Stimulated activated CD8-positive, alpha-beta memory T cell treated with anti-CD3 and anti-CD28 coated beads, Interleukin-7, amount 100 ng/mL, for 4 hours (primary cell): ENCODE measurements at regions not wholly inside any gene's neighbourhood (a gene's known extent, or its start where the extent isn't known, plus 50 kb on each side); places are given as distances from the start of the nearest gene placed in this dataset.

Source experiments
- DNase-seq, 2 donors: peaks; one replicate each; pipeline ENCODE4 v3.0.0-alpha.2; 2020; ENCODE audit warnings: low read depth in 2 of 2

DNA sequence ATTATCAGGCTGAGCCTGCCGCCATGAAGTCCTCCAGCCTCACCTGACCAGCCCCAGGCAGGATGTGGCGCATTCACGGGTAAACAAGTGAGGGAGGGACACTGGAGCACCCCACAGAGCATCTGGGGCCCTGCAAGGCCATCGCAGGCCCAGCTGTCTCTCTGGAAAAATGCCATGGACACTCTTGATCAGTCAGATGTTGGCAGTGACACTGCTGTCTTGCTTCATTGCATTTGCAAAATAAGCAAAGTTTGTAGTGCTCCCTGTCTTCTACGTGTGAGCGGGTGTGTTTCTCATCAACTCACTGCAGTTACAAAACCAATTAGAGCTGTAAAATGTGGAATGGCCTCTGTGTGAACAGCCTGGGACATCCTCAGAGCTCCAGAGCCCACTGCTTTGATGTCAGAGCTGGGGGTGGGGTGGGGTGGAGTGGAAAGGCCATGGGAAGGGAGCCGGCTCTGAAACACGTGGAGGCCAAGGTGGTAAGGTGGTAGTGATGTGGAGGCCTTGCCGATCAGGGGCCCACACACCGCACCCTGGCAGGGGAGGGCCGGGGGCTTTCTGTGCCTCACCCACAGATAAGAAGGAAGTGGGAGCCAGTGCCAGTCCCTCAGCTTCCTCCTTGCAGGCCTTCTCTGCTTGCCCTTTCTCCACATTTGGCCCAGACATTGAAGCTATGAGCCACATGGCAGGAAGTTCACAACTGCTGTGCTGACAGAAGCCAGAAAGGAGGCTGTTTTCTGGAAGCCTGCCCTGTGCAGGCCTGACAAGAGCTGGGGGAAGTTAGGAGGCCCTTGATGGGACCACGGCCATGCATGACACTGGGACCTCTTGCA lies 254.9 kb downstream of the RHOU start:
- DNase-seq: no peak

DNA sequence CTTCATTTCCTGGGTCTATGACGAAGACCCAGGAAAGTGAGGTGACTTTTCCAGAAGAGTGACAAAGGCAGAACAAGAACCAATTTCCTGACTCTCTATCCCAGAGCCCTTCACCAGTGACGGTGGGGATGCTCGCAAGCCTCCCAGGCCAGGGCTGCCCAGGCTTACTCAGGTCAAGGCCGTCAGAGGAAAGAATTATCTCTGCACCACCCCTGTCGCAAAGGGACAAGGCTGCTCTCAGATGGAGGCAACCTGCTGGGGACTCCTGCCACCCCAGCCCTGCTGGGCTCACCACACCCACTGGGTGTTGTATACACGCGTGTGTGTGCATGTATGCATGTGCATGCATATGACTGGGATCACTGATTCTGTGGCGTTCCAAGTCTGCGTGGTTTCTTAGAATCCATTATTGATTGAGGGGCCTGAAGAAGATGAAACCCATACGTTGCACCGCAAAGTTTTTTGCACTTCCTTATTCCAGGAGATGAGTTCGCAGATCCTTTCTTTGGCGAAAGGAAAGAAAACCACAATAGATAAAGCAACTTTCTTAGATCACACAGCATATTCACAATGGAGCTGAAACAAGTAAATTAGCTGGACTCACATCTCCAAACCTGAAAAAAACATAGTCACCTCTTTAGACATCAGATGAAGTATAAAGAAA lies 255.8 kb downstream of the RHOU start:
- DNase-seq: no peak

DNA sequence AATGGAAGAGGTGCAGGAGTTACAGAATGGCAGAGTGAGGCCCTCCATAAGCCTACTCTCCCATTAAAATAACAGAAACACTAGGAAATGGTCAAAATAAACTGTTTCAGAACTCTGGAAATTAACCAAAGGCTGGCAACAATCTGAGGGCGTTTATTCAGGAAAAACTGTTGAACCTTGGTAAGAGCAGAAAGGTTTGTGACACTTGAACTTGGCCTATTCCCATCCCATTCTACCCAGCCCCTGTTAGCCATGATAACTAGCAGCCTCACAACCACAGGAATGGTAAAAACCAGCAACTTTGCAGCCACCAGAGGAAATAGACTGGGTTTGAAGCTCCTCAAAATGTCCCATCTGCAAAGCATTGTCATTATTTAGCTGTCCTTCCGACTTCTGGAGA lies 256.8 kb downstream of the RHOU start:
- no peak for DNase-seq

DNA sequence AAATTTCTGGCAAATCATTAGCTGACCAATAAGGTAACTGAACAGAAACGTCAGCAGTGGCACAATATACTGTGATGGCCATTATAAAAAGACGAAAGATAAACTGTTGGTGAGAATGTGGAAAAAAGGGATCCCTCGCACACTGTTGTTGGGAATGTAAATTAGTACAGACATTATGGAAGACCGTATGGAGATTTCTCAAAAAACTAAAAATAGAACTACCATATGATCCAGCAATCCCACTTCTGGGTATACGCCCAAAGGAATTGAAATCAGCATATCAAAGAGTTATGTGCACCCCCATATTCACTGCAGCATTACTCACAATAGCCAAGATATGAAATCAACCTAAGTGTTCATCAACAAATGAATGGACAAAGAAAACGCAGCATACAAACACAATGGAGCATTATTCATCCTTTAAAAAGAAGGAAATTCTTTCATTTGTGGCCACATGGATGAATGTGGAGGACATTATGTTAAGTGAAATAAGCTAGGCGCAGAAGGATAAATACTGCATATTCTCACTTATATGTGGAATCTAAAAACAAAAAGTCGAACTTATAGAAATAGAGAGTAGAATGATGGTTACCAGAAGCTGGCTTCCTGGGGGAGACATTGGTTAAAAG lies 257.7 kb downstream of the RHOU start:
- no peak for DNase-seq

DNA sequence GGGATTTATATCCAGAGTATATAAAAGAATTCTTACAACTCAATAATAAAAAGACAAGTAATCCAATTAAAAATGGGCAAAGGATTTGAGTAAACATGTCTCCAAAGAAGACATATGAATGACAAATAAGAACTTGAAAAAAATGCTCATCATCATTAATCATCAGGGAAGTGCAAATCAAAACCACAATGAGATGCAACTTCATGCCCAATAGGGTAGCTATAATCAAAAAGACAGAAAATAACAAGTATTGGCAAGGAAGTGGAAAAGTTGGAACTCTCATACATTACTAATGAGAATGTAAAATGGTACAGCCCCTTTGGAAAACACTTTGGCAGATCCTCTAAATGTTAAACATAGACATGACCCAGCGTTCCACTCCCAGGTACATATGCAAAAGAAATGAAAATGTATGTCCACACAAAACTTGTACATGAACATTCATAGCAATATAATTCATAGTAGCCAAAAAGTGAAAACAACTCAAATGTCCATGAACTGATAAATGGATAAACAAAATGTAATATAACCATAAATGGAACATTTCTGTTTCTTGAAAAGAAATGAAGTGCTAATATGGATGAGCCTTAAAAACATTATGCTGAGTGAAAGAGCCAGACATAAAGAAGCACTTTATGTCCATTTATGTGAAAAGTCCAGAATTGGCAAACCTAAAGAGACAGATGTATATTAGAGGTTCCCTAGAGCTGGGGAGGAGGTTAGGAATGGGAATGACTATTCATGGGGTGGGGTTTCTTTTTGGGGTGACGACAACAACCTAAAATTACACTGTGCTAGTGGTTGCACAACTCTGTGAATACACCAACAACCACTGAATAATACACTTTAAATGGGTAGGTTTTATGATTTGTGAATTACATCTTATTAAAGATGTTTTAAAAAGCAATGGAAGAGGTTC lies 259.7 kb downstream of the RHOU start:
- no peak for DNase-seq

DNA sequence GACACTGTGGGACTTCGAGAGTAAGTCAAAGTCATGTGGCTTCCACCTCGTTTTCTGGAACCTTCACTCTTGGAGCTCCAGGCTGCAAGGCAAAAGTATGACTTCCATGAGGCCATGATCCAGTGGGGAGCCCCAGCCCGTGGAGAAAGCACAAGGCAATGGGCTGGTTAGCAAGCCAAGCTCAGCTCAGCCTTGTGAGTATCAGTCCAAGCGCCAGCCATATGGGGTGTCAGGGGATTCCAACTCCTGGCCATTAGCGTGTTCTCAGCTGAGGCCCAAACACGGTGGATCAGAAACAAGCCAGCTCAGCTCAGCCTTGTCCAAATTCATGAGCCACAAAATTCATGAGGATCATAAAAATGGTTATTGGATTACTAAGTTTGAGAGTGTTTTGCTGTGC lies 261.0 kb downstream of the RHOU start:
- DNase-seq: no peak

DNA sequence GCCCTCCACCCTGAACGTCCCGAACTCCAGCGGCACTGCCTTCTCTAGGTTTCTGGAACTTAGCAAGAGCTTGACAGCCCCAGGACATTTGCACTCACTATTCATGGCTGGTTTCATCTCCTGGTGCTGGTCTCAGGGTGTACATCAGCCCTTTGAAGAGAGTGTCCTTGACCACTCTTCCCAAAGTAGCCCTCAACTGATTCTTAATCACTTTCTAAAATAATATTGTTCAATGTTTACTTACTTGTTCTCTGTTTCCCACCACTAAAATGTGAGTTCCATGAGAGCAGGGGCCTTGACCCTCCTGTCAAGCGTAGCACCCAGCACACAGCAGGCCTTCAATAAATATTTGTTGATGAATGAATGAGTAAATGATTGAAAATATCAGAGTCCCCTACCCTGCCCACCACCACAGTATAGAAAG lies 262.5 kb downstream of the RHOU start:
- no peak for DNase-seq

DNA sequence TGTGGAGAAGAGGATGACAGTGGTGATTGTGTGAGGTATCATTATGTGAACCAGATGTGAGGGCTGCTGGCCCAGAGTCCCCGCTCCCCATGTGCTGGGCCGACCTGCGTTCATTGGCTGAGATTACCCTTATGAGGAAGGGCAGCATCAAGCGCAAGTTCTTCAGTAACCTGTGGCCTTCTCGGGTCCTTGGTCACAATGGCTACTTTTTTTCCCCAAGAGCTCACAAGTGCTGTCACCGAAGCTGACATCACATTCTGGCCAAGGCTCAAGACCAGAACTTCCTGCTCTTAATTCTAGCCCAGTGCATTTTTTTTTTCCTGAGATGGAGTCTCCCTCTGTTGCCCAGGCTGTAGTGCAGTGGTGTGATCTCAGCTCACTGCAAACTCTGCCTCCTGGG lies 262.9 kb downstream of the RHOU start:
- no peak for DNase-seq

DNA sequence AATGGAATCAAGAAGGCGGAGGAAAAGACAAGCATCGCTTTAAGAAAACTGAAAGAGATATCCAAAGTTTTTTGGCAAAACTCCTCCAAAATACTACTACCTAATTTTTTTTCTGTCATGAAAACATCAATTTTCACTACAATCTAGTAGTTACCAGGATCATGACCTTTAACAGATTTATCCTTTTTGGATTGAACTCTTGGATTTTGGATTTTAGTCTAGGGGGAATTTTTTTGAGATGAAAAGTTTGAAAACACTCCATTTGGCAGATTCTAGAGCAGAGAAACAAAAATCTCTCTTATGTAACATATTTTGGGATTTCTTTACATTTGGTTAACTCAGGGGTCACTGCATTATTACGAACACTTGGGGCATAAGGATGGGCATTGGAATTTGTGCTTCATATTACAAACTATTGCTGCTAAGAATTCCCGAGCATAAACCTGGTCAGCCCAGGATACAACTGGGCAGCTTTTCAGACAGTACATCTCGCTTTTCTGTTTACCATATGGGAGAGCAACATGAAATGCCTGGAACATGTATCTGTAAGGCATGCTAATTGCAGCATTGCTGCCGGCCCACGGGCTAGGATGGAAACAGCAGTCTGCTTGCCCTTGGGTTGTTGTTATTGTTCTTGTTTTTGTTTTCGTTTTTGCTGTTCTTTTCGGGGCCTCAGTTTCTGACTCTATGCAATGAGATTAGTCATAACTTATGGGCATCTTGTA lies 264.3 kb downstream of the RHOU start:
- DNase-seq: no peak

DNA sequence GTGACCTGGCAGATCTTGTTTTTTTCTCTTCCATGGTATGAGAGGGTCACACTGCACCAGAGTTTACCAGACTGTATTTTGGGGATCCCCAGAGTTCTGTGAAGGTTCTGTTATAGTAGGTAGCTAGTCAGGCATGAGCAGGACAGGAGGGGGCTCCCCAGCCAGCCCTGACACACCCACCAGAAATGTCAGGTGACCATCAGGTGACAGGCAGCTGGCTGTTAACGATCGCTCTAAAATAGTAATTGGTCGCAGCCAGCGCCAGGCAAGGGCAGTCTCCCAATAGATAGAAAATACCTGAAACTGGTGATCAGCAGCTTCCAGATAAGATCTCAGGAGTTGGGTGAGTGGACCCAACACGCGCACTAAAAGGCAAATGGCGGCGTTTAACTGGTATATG lies 264.9 kb downstream of the RHOU start:
- DNase-seq: no peak

DNA sequence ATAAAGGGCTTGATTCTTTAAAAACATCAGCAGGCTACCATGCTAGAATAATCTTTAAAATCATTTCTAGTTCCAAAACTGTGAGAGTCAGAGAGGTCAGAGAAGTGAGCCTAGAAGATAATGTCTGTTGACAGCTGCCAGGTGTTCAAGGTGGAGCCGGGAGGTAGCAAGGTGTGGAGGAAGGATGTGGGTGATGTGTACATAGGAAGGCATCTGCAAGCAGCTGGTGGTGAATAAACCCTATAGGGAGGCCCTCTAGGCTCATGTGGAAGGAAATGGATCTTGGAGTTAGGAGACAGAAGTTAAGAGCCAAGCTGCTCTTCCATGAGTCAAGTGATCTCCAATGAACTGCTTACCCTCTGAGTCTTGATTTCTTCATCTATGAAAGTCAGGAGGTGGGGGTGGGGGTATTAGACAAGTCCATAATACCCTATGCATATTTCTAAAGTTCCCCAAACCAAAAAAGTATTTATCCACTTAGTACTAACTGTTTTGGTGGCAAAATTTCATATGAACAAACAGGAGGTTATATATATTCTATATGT lies 266.3 kb downstream of the RHOU start:
- no peak for DNase-seq

DNA sequence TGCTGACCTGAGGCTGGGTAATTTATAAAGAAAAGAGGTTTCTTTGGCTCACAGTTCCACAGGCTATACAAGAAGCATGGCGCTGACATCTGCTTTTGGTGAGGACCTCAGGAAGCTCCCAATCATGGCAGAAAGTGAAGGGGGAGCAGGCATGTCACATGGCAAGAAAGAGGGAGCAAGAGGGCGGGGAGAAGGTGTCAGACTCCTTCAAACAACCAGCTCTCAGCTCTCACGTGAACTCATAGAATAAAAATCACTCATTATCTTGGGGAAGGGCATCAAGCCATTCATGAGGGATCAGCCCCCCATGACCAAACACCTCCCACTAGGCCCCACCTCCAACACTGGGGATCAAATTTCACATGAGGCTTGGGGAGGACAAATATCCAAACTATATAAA lies 266.8 kb downstream of the RHOU start:
- no peak for DNase-seq

DNA sequence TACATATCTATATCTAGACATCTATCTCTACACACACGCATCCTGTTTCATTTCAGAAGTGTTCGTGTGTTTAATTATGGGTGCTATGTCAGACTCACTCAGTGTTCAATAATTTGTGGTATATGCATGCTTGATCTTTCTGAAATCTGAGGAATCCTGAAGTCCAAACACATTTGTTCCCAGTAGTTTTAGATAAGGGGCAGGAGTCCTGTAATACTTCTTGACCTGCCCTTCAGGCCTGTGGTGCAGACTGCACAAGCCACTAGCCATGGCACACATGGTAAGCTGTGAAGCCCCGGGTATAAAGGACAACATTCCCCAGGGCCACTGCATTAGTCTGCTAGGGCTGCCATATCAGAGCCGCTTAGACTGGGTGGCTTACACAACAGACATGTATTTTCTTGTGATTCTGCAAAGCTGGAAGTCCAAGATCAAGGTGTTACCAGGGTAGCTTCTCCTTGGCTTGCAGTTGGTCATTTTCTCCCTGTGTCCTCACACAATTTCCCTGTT lies 267.2 kb downstream of the RHOU start:
- no peak for DNase-seq

DNA sequence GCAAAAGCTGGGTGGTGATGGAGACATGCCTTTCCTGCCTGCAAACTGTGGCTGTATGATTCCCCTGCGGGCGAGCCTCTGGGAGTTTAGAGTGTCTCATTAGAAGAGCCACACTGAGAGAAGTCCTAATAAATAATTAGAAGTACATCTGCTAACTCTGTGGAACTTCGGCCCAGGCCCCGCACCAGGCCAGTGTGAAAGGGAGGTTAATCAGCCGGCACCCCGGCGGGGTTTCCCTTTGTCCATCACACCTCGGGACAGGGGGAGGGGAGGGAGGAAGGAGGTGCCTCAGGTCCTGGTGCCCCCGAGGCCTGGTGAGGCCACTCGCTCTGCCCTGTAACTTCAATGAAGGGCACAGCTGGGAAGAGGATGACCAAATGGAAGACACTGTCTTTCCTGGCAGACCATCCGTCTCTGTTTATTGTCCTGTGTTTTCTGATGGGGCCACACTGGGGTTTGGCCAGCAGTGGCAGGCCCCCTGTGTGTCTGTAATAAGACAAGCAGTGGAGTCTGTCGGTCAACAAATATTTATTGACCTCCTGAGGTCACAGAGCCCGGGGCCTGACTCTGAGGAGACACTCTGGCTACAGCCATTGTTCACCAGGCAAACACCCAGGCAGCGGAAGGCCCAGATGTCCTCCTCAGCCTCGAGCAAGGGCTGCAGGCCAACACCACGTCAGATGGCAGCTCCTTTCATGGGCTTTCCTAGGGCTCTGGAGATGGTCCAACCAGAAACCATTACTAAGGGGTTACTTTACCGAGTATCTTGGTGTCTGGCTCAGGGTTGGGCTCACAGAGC lies 267.5 kb upstream of the RAB4A start:
- no peak for DNase-seq

DNA sequence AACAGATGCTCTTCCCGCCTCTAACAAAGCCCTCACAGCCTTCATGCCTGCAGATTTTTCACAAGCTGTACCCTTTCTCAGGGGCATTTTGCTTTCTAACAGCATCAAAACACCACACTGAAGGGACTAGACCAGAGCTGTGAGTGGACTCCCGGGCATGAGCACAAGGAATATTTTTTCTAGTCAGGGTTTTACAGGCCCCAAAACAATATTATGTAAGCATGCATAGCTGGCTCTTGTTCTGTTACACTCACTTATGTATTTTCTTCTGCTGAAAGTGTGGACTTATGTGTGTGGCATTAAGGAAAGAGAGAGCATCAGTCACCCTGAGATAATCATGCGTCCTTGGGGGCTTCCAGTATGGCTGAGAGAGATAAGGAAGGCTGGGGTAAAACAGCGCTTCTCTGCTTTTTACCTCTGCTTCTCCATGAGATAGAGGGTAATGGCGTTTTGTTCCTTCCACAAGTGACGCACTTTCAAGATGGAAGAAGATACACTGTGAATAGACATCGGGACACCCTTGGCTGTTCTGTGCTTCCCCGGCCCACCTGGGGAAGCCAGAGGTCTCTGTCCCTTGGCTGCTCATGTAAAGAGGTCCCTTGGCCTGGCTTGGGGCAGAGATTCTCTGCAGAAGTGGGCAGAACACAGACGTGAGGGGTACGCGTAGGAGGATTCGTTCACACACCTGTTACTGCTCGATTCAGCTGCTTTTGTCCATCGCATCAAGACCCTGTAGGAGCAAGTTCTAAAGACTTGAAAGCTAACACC lies 266.7 kb upstream of the RAB4A start:
- DNase-seq: no peak

DNA sequence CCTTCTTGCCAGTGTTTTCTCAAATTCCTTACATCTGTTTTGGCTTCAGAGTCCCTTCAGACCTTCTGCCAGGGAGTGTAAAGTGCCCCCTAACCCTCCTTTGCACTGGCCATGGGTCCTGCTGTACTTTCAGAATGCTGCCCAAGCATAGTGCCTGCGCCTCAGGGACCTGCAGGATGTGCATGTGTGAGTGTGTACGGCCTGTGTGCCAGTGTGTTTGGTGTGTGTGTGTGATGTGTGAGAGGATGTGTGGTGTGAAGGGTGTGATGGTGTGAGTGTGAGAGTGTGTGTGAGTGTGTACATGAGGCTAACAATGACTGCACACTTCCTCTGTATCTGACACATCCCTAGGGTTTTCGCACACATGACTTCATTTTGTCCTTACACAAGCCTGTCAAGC lies 265.8 kb upstream of the RAB4A start:
- DNase-seq: no peak

DNA sequence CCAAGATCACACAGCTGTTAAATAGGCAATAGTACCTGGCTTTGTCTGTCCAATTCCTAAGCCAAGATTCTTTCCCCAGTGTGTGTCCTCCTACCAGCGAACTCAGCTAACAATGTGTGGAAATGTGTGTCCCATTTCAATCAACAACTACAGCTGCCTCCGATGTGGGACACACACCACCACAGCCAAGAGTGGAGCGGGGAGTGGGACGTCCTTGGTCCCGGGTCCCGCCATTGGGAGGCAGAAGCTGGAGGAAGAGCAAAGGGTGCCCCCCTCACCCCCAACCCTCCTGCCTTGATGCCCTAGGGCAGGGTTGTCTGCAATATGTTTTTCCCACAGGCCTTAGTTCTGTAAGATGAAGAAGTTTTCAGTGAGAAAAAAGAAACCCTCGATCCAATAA lies 265.4 kb upstream of the RAB4A start:
- DNase-seq: no peak

DNA sequence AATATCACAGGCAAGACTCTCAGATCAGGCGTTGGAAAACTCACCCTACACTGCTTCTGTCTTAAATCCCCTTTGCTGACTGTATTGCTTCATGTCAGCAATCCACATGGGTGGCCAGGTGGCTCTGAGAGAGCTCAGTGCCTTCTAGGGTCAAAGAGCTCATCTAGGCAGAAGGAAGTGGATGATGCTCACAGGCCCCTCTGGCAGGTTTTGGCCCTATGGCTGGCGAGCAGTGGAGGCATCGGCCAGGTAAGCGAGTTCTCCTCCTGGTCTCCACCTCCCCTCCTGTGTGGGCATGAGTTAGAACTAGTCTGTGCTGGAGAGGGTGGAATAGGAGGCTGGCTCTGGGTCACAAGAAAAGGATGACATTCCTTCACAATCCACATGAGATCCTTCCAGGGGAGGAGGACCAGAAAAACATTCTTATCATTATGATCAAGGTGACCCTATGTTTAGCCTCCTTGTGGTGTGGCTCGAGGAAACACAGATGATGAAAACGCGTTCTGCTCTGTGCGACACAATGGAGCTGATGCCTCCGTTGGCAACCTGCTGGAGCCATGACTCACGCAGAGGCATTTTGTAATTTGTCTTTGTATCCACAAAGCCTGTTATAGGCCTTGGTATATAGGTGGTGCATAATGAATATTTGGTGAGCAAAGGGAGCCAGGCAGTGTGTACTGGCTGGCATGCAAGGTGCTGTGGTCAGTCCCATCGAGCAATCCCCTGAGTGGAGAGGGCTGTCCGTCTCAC lies 264.6 kb upstream of the RAB4A start:
- no peak for DNase-seq
